OCI-LY7 (cell line): ENCODE measurements at regions not wholly inside any gene's neighbourhood (a gene's known extent, or its start where the extent isn't known, plus 50 kb on each side); places are given as distances from the start of the nearest gene placed in this dataset.

ENCODE experiments used
- BruUV-seq: library from RNA; stranded (reverse); fragments of 400-500 nt; replicated peaks from 2 replicates; lab custom pipeline; 2021; lab: Mats Ljungman, UMichigan
- CTCF ChIA-PET: fragments of 300-600 bp; sonication (Branson Sonifier 250); formaldehyde crosslinking; loops from one replicate; lab custom pipeline; 2022; ENCODE audit warnings: antibody characterized with exemption; ENCODE audit not compliant: unreplicated experiment; lab: Charles Lee
- POLR2A ChIA-PET: fragments of 300-600 bp; sonication (Branson Sonifier 250); formaldehyde crosslinking; loops from one replicate; lab custom pipeline; 2022; ENCODE audit warnings: antibody characterized with exemption; lab: Charles Lee
- DNase-seq: peaks from one replicate; pipeline ENCODE4 v3.0.0-alpha.2; 2015; ENCODE audit warnings: low spot score
- H2AFZ ChIP-seq: fragments of 200-600 bp; sonication (generic), shearing (Covaris generic); 2 replicates; pipeline ENCODE4 v1.6.1; 2014; ENCODE audit warnings: mild to moderate bottlenecking, antibody characterized with exemption, low read length, moderate library complexity
- H3K27ac ChIP-seq: fragments of 200-600 bp; sonication (generic); 2 replicates; pipeline ENCODE4 v1.5.1; 2014; ENCODE audit warnings: mixed run types, low read depth, mild to moderate bottlenecking, moderate library complexity, low read length, inconsistent platforms; ENCODE audit not compliant: poor library complexity, severe bottlenecking
- H3K36me3 ChIP-seq: fragments of 200-600 bp; sonication (generic); 2 replicates; pipeline ENCODE4 v1.6.1; 2014; ENCODE audit warnings: mild to moderate bottlenecking, antibody characterized with exemption, low read length, moderate library complexity, mixed read lengths; ENCODE audit not compliant: insufficient read depth
- H3K4me1 ChIP-seq: fragments of 200-600 bp; sonication (generic); 2 replicates; pipeline ENCODE4 v1.5.1; 2014; ENCODE audit warnings: mild to moderate bottlenecking, low read length; ENCODE audit not compliant: insufficient read depth, poor library complexity, severe bottlenecking
- H3K4me2 ChIP-seq: fragments of 200-600 bp; sonication (generic); 2 replicates; pipeline ENCODE4 v1.6.1; 2014; ENCODE audit warnings: mild to moderate bottlenecking, low read length
- H3K4me3 ChIP-seq: fragments of 200-600 bp; sonication (generic); 2 replicates; pipeline ENCODE4 v1.5.1; 2014; ENCODE audit warnings: mild to moderate bottlenecking, low read depth, low read length; ENCODE audit not compliant: poor library complexity, severe bottlenecking
- H3K79me2 ChIP-seq: fragments of 200-600 bp; sonication (generic); 2 replicates; pipeline ENCODE4 v1.6.1; 2016; ENCODE audit warnings: low read depth, mild to moderate bottlenecking, low read length, moderate library complexity, mixed read lengths; ENCODE audit not compliant: insufficient read depth
- H3K9me2 ChIP-seq: fragments of 200-600 bp; sonication (generic); 2 replicates; pipeline ENCODE4 v1.6.1; 2016; ENCODE audit warnings: mild to moderate bottlenecking, low read length, mixed read lengths; ENCODE audit not compliant: insufficient read depth
- H3K9me3 ChIP-seq: fragments of 200-600 bp; sonication (generic); 2 replicates; pipeline ENCODE4 v1.6.1; 2014; ENCODE audit warnings: mild to moderate bottlenecking, mixed run types, low read length, mixed read lengths
- H4K20me1 ChIP-seq: fragments of 200-600 bp; sonication (generic); 2 replicates; pipeline ENCODE4 v1.6.1; 2014; ENCODE audit warnings: mild to moderate bottlenecking, antibody characterized with exemption, low read length, moderate library complexity, mixed read lengths; ENCODE audit not compliant: insufficient read depth
- CTCF ChIP-seq: fragments of 200-600 bp; sonication (generic); conservative IDR thresholded peaks from 2 replicates; pipeline ENCODE4 v1.5.1; 2014; ENCODE audit warnings: mild to moderate bottlenecking, antibody characterized with exemption, low read length, moderate library complexity, mixed read lengths
- EZH2phosphoT487 ChIP-seq: fragments of 200-600 bp; sonication (generic); IDR thresholded peaks from 2 replicates; pipeline ENCODE4 v1.6.1; 2018; ENCODE audit warnings: low read depth, borderline replicate concordance, mild to moderate bottlenecking, mixed run types, antibody characterized with exemption, low read length, moderate library complexity, mixed read lengths
- intact Hi-C: fragments of 100-400 bp; cut with micrococcal nuclease; formaldehyde crosslinking; loops from one replicate; pipeline ENCODE4 v1.10.0; 2022; ENCODE audit not compliant: unreplicated experiment

GRCh38 chr4:23134331-23134730 is 441.6 kb downstream of the GBA3 start:
- H3K4me1 ChIP-seq = no peaks in the 10 kb centered on the region
- no peak overlapping the region for H2AFZ ChIP-seq
- H3K27ac ChIP-seq = no peak overlapping the region
- no peaks in the 10 kb centered on the region for H3K36me3 ChIP-seq
- H3K4me2 ChIP-seq = no peak overlapping the region
- DNase-seq = no peak
- H3K79me2 ChIP-seq = no peaks in the 10 kb centered on the region
- intact Hi-C loops = no loop called here
- no peaks in the 10 kb centered on the region for H3K9me3 ChIP-seq
- ChIA-PET CTCF (no interaction called here), POLR2A (no interaction called here)
- no peaks in the 10 kb centered on the region for H3K9me2 ChIP-seq
- BruUV-seq = no TSS peak
- no peak overlapping the region for H3K4me3 ChIP-seq
- H4K20me1 ChIP-seq = no peaks in the 10 kb centered on the region
- no peak for TF ChIP-seq EZH2phosphoT487
- TF ChIP-seq CTCF = no peak

- CTCF ChIA-PET = no interaction called here
- POLR2A ChIA-PET = interaction anchor here (0.7 kb wide), 2 partner anchors 83 to 1160 kb away, joined by 3 to 7 read pairs; no protein-coding TSS in a partner anchor
- Histone ChIP-seq H4K20me1 (no peaks in the 10 kb centered on the region), H3K36me3 (no peaks in the 10 kb centered on the region), H3K9me3 (no peaks in the 10 kb centered on the region), H3K4me1 (no peaks in the 10 kb centered on the region), H3K27ac (no peak overlapping the region), H2AFZ (no peak overlapping the region), H3K79me2 (no peaks in the 10 kb centered on the region), H3K4me3 (no peak overlapping the region), H3K9me2 (no peaks in the 10 kb centered on the region), H3K4me2 (no peak overlapping the region)
- no TSS peak for BruUV-seq
- intact Hi-C loops = no loop called here
- DNase-seq = no peak
- TF ChIP-seq EZH2phosphoT487 (no peak), CTCF (no peak)
These were observed 438.1 kb downstream of the GBA3 start for GRCh38 chr4:23130845-23131244.

GRCh38 chr4:23125118-23125517 is 432.4 kb downstream of the GBA3 start:
- DNase-seq = no peak
- intact Hi-C loops = no loop called here
- H2AFZ ChIP-seq = no peak overlapping the region
- H4K20me1 ChIP-seq = no peaks in the 10 kb centered on the region
- TF ChIP-seq CTCF = no peak
- no peaks in the 10 kb centered on the region for H3K9me3 ChIP-seq
- CTCF ChIA-PET = no interaction called here
- H3K36me3 ChIP-seq = no peaks in the 10 kb centered on the region
- POLR2A ChIA-PET = no interaction called here
- no peak overlapping the region for H3K4me3 ChIP-seq
- BruUV-seq = no TSS peak
- no peak overlapping the region for H3K27ac ChIP-seq
- H3K4me2 ChIP-seq = no peak overlapping the region
- no peaks in the 10 kb centered on the region for H3K9me2 ChIP-seq
- no peaks in the 10 kb centered on the region for H3K4me1 ChIP-seq
- H3K79me2 ChIP-seq = no peaks in the 10 kb centered on the region
